ENCODE measurements at regions not wholly inside any gene's neighbourhood (a gene's known extent, or its start where the extent isn't known, plus 50 kb on each side); places are given as distances from the start of the nearest gene placed in this dataset.

- TF ChIP-seq CTCF (IDR thresholded peaks at IDR 0.05): no peak
- TF ChIP-seq POLR2A (IDR thresholded peaks at IDR 0.05): no peak
These were observed 154.2 kb upstream of the SV2C start for GRCh38 chr5:75928992-75929391.
